Natural killer cell (primary cell): ENCODE measurements at regions not wholly inside any gene's neighbourhood (a gene's known extent, or its start where the extent isn't known, plus 50 kb on each side); places are given as distances from the start of the nearest gene placed in this dataset.
A peak's percentile ranks its signal among the peaks of the same experiment; 100 is the strongest.

Experiments
- ATAC-seq, 3 donors: fragments of 150-1000 bp in 2 of 3; fragments of 200-7000 bp in 1 of 3; cut with Tn5 transposase; 1 replicate in 1 of 3; 2 replicates in 2 of 3; pipeline ENCODE4 v1.10.0; 2021; ENCODE audit warnings: mild to moderate bottlenecking in 2 of 3, moderate library complexity in 2 of 3
- DNase-seq, 2 donors: peaks; one replicate each; pipeline versions ENCODE4 v3.0.0 to v3.0.0-alpha.2; 2013 to 2021; ENCODE audit warnings: mixed read lengths in 1 of 2
- H3K27ac ChIP-seq: one replicate; pipeline ENCODE4 v1.5.1; 2013; ENCODE audit warnings: mild to moderate bottlenecking, low read length
- H3K27me3 ChIP-seq: one replicate; pipeline ENCODE4 v1.6.1; 2013; ENCODE audit warnings: low read length; ENCODE audit not compliant: control insufficient read depth, insufficient read depth
- H3K36me3 ChIP-seq: one replicate; pipeline ENCODE4 v1.6.1; 2013; ENCODE audit warnings: low read length; ENCODE audit not compliant: control insufficient read depth, insufficient read depth
- H3K4me1 ChIP-seq: one replicate; pipeline ENCODE4 v1.6.1; 2013; ENCODE audit warnings: low read length; ENCODE audit not compliant: control insufficient read depth, insufficient read depth
- H3K4me3 ChIP-seq: one replicate; pipeline ENCODE4 v1.5.1; 2013; ENCODE audit warnings: low read length
- H3K9me3 ChIP-seq: one replicate; pipeline ENCODE4 v1.6.1; 2013; ENCODE audit warnings: low read length; ENCODE audit not compliant: control insufficient read depth, insufficient read depth
- H3K27ac Mint-ChIP-seq, 2 donors: one replicate each; pipeline ENCODE4 v1.8.0; 2022; ENCODE audit warnings: mild to moderate bottlenecking in 2 of 2, mixed read lengths in 2 of 2, moderate library complexity in 1 of 2
- H3K27me3 Mint-ChIP-seq, 2 donors: one replicate each; pipeline ENCODE4 v1.8.0; 2022; ENCODE audit warnings: low read depth in 2 of 2, mixed read lengths in 2 of 2
- H3K36me3 Mint-ChIP-seq: one replicate; pipeline ENCODE4 v1.8.0; 2022; ENCODE audit warnings: mixed read lengths
- H3K4me1 Mint-ChIP-seq, 2 donors: one replicate each; pipeline ENCODE4 v1.8.0; 2022; ENCODE audit warnings: mixed read lengths in 2 of 2
- H3K4me3 Mint-ChIP-seq: one replicate; pipeline ENCODE4 v1.8.0; 2022; ENCODE audit warnings: mild to moderate bottlenecking, moderate library complexity, mixed read lengths
- H3K9me3 Mint-ChIP-seq, 2 donors: one replicate each; pipeline ENCODE4 v1.8.0; 2022; ENCODE audit warnings: mixed read lengths in 2 of 2
- CTCF ChIP-seq: fragments of 200-600 bp; IDR thresholded peaks from one replicate; pipeline ENCODE4 v1.8.0; 2022; ENCODE audit warnings: antibody characterized with exemption
- WGBS: methylation state at CpG from one replicate; pipeline ENCODE4 v1.1.7; 2013; ENCODE audit warnings: missing lambda C conversion rate; ENCODE audit not compliant: insufficient coverage; 5-methylcytosine and 5-hydroxymethylcytosine counted together
- intact Hi-C: fragments of 100-400 bp; cut with micrococcal nuclease; formaldehyde crosslinking; loops from one replicate; pipeline ENCODE4 v1.14.2; 2022

- no peak for TF ChIP-seq CTCF
- Mint-ChIP-seq H3K4me3 (no peak overlapping the region), H3K36me3 (no peaks in the 10 kb centered on the region), H3K9me3 (peaks cover 0 to 4% of the 10 kb centered on the region in 2 donors), H3K27me3 (peaks cover 0 to 4% of the 10 kb centered on the region in 2 donors), H3K4me1 (peaks cover 8 to 12% of the 10 kb centered on the region in 2 donors), H3K27ac (no peak overlapping the region)
- Histone ChIP-seq H3K27ac (no peak overlapping the region), H3K4me1 (no peaks in the 10 kb centered on the region), H3K36me3 (no peaks in the 10 kb centered on the region), H3K4me3 (no peak overlapping the region), H3K9me3 (no peaks in the 10 kb centered on the region), H3K27me3 (no peaks in the 10 kb centered on the region)
- ATAC-seq (no peak), DNase-seq (no peak)
- intact Hi-C loops = loop anchor here (10.0 kb wide), 1 partner anchor 122 kb away; no protein-coding TSS in a partner anchor
Measured at GRCh38 chr12:67572492-67572891, 76.1 kb upstream of the DYRK2 start.

- TF ChIP-seq CTCF = no peak
- ATAC-seq (no peak), DNase-seq (no peak)
- peaks cover 0 to 4% of the 10 kb centered on the region in 2 donors for H3K9me3 Mint-ChIP-seq
- intact Hi-C loops = loop anchor here (10.0 kb wide), 1 partner anchor 121 kb away; no protein-coding TSS in a partner anchor
- H3K4me1 Mint-ChIP-seq = peaks cover 19 to 23% of the 10 kb centered on the region in 2 donors
- Histone ChIP-seq H3K36me3 (no peaks in the 10 kb centered on the region), H3K9me3 (no peaks in the 10 kb centered on the region), H3K4me3 (no peak overlapping the region), H3K27me3 (no peaks in the 10 kb centered on the region), H3K27ac (no peak overlapping the region), H3K4me1 (no peaks in the 10 kb centered on the region)
- H3K4me3 Mint-ChIP-seq = no peak overlapping the region
- no peaks in the 10 kb centered on the region for H3K36me3 Mint-ChIP-seq
- H3K27ac Mint-ChIP-seq = no peak overlapping the region
- 97% methylated on average over 4 of the region's 4 CpGs for WGBS
- H3K27me3 Mint-ChIP-seq = peaks cover 0 to 4% of the 10 kb centered on the region in 2 donors
Measured at GRCh38 chr12:67573566-67573965, 75.0 kb upstream of the DYRK2 start.

GRCh38 chr12:67578976-67579661 lies 69.4 kb upstream of the DYRK2 start:
- Histone ChIP-seq H3K4me3 (no peak overlapping the region), H3K4me1 (peaks cover 8% of the 10 kb centered on the region), H3K36me3 (no peaks in the 10 kb centered on the region), H3K27me3 (no peaks in the 10 kb centered on the region), H3K9me3 (no peaks in the 10 kb centered on the region), H3K27ac (peak overlapping the region; percentile 51)
- peak; percentile 67 to 73 (median 72) for ATAC-seq
- DNase-seq = peak in 1 of 2 donors; percentile 65
- intact Hi-C loops = loop anchor here (1.0 to 10.0 kb wide), 2 partner anchors 51 to 116 kb away; no protein-coding TSS in a partner anchor
- Mint-ChIP-seq H3K27ac (peak overlapping the region; percentile 91 to 94), H3K36me3 (no peaks in the 10 kb centered on the region), H3K4me1 (peaks cover 44 to 48% of the 10 kb centered on the region in 2 donors), H3K27me3 (no peaks in the 10 kb centered on the region), H3K9me3 (peaks cover 0 to 5% of the 10 kb centered on the region in 2 donors), H3K4me3 (peak overlapping the region; percentile 84)
- 60% methylated on average over 2 of the region's 3 CpGs for WGBS
- TF ChIP-seq CTCF = no peak

GRCh38 chr12:67579662-67580003 lies 68.9 kb upstream of the DYRK2 start:
- no peak for DNase-seq
- H3K9me3 ChIP-seq = no peaks in the 10 kb centered on the region
- H3K4me3 ChIP-seq = no peak overlapping the region
- WGBS = no CpG with 5 or more reads among the region's 1 CpG
- Mint-ChIP-seq H3K4me3 (peak overlapping the region; percentile 84), H3K27ac (peak overlapping the region; percentile 91 to 94), H3K9me3 (peaks cover 0 to 5% of the 10 kb centered on the region in 2 donors), H3K27me3 (no peaks in the 10 kb centered on the region), H3K4me1 (peaks cover 46 to 50% of the 10 kb centered on the region in 2 donors), H3K36me3 (no peaks in the 10 kb centered on the region)
- H3K4me1 ChIP-seq = peaks cover 8% of the 10 kb centered on the region
- peak overlapping the region; percentile 51 for H3K27ac ChIP-seq
- no peaks in the 10 kb centered on the region for H3K36me3 ChIP-seq
- intact Hi-C loops = loop anchor here (1.0 to 10.0 kb wide), 2 partner anchors 51 to 115 kb away; no protein-coding TSS in a partner anchor
- H3K27me3 ChIP-seq = no peaks in the 10 kb centered on the region
- ATAC-seq = peak in 2 of 3 donors; percentile 34 to 49
- no peak for TF ChIP-seq CTCF
